ENCODE measurements at regions not wholly inside any gene's neighbourhood (a gene's known extent, or its start where the extent isn't known, plus 50 kb on each side); places are given as distances from the start of the nearest gene placed in this dataset.
"Not testable (repeated sequence)": the region's sequence is repeated elsewhere in the genome, so short reads cannot be mapped to it uniquely, and the experiment has no call there.

DNA sequence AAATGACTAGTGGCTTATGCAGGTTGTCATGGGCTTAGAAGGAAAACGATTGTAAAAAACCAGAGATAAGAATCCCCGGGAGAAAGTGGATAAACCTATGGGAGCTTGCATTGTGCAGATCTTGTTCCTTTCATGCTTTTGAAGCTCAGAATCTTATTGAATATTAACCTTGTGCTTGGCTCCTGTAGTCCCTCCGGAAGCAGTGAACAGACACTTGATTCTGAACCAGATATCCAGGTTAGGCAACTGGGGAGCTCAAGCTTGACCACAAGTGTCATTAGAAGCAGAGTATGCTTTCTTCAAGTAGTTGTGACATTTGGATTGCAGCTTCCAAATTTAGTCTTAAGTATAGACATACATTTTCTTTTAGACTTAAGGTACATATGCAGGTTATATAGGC, 212.6 kb upstream of the MOCS1 start:
- no peak for DNase-seq

GRCh38 chr6:40139447-40139846, 205.2 kb upstream of the MOCS1 start:
- DNase-seq: no peak

DNA sequence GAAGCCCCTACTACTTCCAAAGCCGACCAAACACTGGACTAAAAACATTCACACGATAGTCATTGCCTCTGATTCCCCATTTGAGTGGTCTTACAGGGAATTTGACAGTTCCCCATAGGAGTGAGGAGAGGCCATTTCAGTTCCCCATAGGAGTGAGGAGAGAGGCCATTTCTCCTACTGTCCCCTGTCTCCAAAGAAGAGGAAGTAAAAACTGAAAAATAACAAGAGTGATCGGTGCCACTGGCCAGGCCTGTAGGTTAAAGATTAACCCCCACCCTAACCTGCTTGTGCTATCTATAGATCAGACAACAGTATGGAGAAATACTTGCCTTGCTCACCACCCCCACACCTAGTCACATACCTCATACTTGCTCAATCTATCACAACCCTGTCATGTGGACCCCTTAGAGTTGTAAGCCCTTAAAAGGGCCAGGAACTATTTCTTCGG, 204.0 kb upstream of the MOCS1 start:
- no peak for DNase-seq

- no peak for DNase-seq
Measured at GRCh38 chr6:40135491-40136072, 201.3 kb upstream of the MOCS1 start.

DNA sequence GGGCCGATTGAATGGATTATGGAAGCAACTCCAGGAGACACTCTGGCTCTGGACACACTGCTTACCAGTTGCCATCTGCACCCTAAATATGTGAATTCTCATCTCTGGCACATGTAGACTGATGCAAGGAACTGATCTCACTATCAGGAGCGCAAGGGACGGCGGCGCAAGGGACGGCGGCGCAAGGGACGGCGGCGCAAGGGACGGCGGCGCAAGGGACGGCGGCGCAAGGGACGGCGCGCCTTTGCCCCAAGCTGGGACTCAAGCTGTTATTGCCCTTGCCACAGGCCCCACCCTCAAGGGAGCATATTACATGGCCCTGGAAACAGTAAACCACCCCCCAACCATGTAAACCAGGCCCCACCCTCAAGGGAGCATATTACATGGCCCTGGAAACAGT, 199.7 kb upstream of the MOCS1 start:
- not testable (repeated sequence) for DNase-seq

- no peak for DNase-seq
Measured at GRCh38 chr6:40131675-40132074, 197.4 kb upstream of the MOCS1 start.

- no peak for DNase-seq
Measured at GRCh38 chr6:40128127-40128526, 193.9 kb upstream of the MOCS1 start.

DNA sequence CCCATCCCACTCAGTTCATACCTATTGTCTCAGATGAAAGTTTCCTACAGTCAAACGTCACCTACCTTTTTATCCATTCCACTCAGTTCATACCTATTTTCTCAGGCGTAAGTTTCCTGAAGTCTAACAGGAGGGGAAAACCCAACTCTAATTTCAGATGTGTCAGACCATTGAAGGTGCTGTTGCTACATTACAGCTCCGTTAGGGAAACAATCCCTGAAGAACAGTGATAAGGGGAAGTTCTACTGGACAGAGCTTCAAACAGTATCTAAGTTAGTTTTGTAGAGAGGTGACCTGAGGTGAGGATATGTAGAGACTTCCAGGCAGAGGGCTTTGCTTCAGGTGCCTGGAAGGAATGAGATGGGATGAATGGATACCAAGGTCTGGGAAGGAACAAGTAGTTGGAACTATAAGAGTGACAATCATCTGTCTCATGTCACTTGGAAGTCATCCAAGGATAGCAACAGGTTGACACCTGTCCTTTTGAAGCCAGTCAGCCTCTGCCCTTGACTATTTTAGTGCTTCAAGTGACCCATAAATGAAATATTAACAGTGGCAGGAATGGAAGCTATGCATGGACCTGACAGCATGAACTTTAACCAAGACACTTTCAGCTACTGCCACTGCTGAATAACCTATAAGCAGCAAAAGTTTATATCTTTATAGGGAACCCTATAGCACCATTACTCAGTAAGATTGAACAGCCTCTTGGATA, 191.6 kb upstream of the MOCS1 start:
- DNase-seq: no peak

GRCh38 chr6:40124924-40125323, 190.7 kb upstream of the MOCS1 start:
- no peak for DNase-seq

GRCh38 chr6:40116832-40117231, 182.6 kb upstream of the MOCS1 start:
- DNase-seq: no peak

- no peak for DNase-seq
Measured at GRCh38 chr6:40112350-40112749, 178.1 kb upstream of the MOCS1 start.

DNA sequence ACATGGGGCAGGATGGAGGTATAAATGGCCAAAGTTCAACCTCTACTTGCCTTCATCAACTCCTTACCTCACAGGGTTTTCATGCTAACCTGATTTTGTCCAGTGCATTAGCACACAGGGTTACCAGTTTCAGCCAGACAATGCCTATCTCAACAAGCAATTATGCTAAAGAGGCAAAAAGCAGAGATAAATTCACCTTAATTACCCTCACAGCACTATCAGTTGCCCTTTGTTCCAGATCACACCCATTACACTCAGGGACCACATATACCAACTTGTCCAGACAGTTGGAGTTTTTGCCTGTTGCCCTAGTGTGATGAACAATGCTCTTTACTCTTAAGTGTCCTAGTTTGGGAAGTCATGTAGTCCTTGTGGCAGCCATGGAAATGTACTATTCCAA, 174.5 kb upstream of the MOCS1 start:
- DNase-seq: no peak

- no peak for DNase-seq
Measured at GRCh38 chr6:40106840-40107239, 172.6 kb upstream of the MOCS1 start.

- no peak for DNase-seq
Measured at GRCh38 chr6:40098774-40099173, 164.5 kb upstream of the MOCS1 start.

GRCh38 chr6:40097590-40097989, 163.3 kb upstream of the MOCS1 start:
- DNase-seq: no peak

- no peak for DNase-seq
Measured at GRCh38 chr6:40083141-40083920, 149.1 kb upstream of the MOCS1 start.

DNA sequence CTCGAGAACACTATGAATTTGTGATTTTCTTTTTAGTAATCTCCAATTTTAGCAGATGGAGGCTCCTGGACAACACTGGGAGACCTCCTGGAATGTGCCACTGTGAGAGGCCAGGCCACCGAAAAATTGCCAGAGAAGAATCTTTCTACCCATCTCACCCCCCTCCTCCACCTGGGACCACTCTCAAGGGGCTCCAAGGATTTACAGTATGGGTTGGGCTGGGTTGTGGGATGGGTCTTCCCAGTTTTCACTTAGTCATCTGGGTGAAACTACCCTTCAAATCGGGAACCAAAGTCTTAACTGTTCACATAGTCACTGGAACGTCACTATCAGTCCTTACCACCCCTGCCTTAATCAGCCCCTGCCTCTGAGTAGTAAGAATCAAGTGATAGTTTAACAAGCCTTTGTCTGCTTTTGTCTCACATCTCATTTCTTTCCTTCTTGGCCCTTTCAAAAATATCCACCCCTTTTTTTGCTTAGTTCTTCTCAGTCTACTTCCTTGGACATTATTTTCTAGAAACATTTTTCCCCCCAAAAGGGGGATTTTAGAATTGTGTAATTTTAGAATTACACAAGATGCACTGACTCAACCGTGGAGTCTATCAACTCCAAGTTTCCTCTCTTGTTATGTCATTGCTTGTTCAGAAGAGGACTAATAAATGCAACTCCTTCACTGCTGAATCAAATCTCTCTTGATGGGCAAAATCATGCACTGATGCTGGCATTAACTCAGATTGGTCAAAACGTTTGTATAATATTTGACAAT, 148.2 kb upstream of the MOCS1 start:
- DNase-seq: no peak

- DNase-seq: no peak
Measured at GRCh38 chr6:40077736-40078135, 143.5 kb upstream of the MOCS1 start.

- no peak for DNase-seq
Measured at GRCh38 chr6:40077315-40077714, 143.1 kb upstream of the MOCS1 start.

DNA sequence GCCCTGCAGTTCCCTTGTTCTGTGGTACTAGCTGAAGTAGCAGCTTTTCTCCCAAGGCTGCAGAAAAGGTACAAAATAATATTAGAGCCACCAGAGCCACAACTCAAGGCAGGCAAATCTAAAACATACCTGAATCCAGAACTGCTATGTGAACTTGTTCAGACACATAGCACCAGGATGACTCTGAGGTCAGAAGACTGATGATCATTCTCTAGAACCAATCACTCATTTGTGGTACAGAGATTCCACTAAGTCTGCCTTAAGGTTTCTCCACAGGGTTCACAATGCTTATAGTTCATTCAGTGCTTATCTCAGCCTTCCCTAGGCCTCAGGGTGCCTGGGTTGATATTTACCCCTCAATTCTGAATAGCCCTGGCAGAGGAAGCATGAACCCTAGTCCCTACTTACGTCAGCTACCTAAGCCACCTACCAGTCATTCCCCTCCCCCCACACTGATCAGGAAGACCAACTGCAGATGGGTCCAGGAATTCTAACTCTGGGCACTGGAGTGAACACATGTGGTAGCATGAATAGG, 140.9 kb upstream of the MOCS1 start:
- no peak for DNase-seq

DNA sequence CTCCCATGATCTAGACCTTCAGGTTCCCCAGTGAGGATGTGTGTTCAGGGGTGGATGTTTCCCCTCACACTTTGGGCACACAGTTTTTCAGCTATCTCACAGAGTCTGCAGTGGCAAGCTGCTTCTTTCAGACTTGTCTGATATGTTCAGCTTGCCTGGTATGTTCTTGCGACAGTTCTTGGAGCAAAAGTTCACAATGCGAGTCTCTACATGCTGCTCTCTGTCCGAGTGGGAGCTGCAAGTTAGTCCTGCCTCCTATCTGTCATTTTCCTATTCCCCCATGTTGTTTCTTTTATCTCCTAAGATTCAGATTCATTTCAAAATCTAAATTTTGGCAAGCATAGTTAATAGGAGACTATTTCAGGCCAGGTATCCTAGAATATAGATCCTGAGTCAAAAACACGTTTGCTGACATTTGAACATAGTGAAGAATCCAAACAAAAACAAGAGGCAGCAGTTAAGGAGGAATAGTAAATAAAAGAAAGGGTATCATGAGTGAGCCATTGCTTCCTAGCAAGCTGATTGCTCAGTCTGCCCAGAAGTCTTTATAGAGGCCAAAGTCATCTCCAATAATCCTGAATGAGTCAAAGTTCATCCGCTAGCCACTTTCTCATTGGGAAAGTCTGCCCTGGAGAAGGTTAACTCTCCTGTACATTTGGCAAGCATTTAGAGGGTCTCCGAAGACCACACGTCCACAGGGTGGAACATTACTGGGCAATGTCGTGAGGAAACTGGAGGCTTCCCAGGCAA, 140.2 kb upstream of the MOCS1 start:
- no peak for DNase-seq

DNA sequence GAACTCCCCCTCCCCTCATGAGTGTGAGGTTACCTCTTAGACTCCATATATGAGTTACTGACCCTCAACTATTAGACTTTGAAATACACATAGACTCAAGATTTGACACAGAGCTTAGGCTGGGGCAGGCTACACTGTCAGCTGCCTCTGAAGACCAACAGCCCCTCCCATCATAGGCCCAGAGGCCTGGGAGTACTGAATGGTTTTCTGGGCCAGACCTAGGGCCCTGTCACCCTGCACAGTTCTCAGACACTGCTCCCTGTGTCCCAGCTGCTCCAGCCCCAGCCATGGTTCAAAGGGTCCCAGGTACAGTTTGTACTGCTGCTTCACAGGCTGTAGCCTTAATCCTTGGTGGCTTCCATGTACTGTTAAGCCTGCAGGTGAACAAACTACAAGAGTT, 132.1 kb upstream of the MOCS1 start:
- DNase-seq: no peak

Data from stimulated activated CD4-positive, alpha-beta T cell treated with anti-CD3 and anti-CD28 coated beads, Interleukin-15, amount 100 ng/mL, for 24 hours (primary cell).